Sigmoid colon (tissue), 4 donors: ENCODE measurements at regions not wholly inside any gene's neighbourhood (a gene's known extent, or its start where the extent isn't known, plus 50 kb on each side); places are given as distances from the start of the nearest gene placed in this dataset.

Experiments
- CTCF ChIP-seq, 4 experiments: fragments of 450-650 bp in 3 of 4; fragments of 200-600 bp in 1 of 4; IDR thresholded peaks; one replicate each; pipeline ENCODE4 v1.5.1; 2016 to 2019; ENCODE audit warnings: antibody characterized with exemption in 4 of 4, mild to moderate bottlenecking in 3 of 4, moderate library complexity in 2 of 4
- EP300 ChIP-seq, 4 donors: sonication (generic); formaldehyde crosslinking; IDR thresholded peaks; one replicate each; pipeline ENCODE4 v1.6.1; 2017; ENCODE audit warnings: antibody characterized with exemption in 4 of 4

GRCh38 chr10:130658687-130659290 lies 522.6 kb downstream of the GLRX3 start:
- no peak for TF ChIP-seq CTCF (IDR thresholded peaks at IDR 0.05)
- no peak for TF ChIP-seq EP300 (IDR thresholded peaks at IDR 0.05)
